ENCODE measurements at regions not wholly inside any gene's neighbourhood (a gene's known extent, or its start where the extent isn't known, plus 50 kb on each side); places are given as distances from the start of the nearest gene placed in this dataset.

DNA sequence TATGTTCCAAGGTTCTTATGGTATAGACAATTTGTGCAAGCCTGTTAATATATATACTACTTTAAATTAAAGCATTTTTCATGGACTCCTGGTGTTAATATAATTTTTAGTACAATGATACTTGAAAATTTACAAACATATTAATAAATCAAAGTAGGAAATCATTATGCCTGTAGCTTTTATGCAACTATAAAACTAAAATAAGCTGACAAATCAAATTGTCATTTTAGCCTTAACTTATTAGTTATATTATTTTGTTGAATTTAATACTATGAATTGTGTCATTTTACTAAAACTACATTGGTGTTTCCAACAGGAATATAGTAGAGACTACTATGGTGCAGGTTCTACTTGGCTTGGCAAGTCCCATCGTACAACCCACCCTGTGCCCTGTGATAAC is 96.0 kb downstream of the MED10 start:
- no peak for TF ChIP-seq GABPB1 (CRISPR knock-in tag; IDR thresholded peaks at IDR 0.05)
- TF ChIP-seq, protein P1, sequence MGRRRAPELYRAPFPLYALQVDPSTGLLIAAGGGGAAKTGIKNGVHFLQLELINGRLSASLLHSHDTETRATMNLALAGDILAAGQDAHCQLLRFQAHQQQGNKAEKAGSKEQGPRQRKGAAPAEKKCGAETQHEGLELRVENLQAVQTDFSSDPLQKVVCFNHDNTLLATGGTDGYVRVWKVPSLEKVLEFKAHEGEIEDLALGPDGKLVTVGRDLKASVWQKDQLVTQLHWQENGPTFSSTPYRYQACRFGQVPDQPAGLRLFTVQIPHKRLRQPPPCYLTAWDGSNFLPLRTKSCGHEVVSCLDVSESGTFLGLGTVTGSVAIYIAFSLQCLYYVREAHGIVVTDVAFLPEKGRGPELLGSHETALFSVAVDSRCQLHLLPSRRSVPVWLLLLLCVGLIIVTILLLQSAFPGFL (CRISPR knock-in tag; IDR thresholded peaks at IDR 0.05; ENCODE audit: borderline replicate concordance), result no peak
- TF ChIP-seq ZNF416 (CRISPR knock-in tag; IDR thresholded peaks at IDR 0.05), result no peak
- no peak for TF ChIP-seq SMAD4 (CRISPR knock-in tag; IDR thresholded peaks at IDR 0.05)
- no peak for TF ChIP-seq ZNF232 (CRISPR knock-in tag; IDR thresholded peaks at IDR 0.05)
- TF ChIP-seq JAZF1 (CRISPR knock-in tag; IDR thresholded peaks at IDR 0.05), result no peak
- H3K27ac Mint-ChIP-seq, result no peak overlapping the region
- CTCF ChIA-PET, result interaction anchor here (0.6 kb wide), 1 partner anchor 76 kb away, joined by 3 read pairs; no protein-coding TSS in a partner anchor
- H3K4me1 Mint-ChIP-seq, result no peaks in the 10 kb centered on the region
- no peaks in the 10 kb centered on the region for H3K36me3 Mint-ChIP-seq
- ATAC-seq (no peak), DNase-seq (ENCODE audit: low spot score) (no peak)
- POLR2A ChIA-PET, result no interaction called here
- no peaks in the 10 kb centered on the region for H3K9me3 Mint-ChIP-seq
- no peak overlapping the region for H3K4me3 Mint-ChIP-seq
- H3K27me3 Mint-ChIP-seq (ENCODE audit: low read depth), result no peaks in the 10 kb centered on the region; the same call in 1 of the 2 replicates

GRCh38 chr5:6281818-6282217 is 96.5 kb downstream of the MED10 start:
- ATAC-seq (no peak), DNase-seq (ENCODE audit: low spot score) (no peak)
- Mint-ChIP-seq H3K36me3 (no peaks in the 10 kb centered on the region), H3K4me1 (no peaks in the 10 kb centered on the region), H3K9me3 (no peaks in the 10 kb centered on the region), H3K4me3 (no peak overlapping the region), H3K27ac (no peak overlapping the region), H3K27me3 (ENCODE audit: low read depth) (no peaks in the 10 kb centered on the region; the same call in 1 of the 2 replicates)
- TF ChIP-seq RELA (CRISPR knock-in tag; IDR thresholded peaks at IDR 0.05; ENCODE audit: borderline replicate concordance) (no peak), ZNF423 (CRISPR knock-in tag; IDR thresholded peaks at IDR 0.05) (no peak), MXD4 (CRISPR knock-in tag; IDR thresholded peaks at IDR 0.05; ENCODE audit: borderline replicate concordance) (no peak), FOXJ3 (CRISPR knock-in tag; IDR thresholded peaks at IDR 0.05; ENCODE audit: borderline replicate concordance) (no peak), ZNF317 (CRISPR knock-in tag; IDR thresholded peaks at IDR 0.05; ENCODE audit: borderline replicate concordance, low read depth) (no peak), TCF7 (CRISPR knock-in tag; IDR thresholded peaks at IDR 0.05; ENCODE audit: low read depth) (no peak), RORB (CRISPR knock-in tag; IDR thresholded peaks at IDR 0.05) (no peak), KAT7 (CRISPR knock-in tag; IDR thresholded peaks at IDR 0.05; ENCODE audit: borderline replicate concordance) (no peak)
- TF ChIP-seq, protein P2, sequence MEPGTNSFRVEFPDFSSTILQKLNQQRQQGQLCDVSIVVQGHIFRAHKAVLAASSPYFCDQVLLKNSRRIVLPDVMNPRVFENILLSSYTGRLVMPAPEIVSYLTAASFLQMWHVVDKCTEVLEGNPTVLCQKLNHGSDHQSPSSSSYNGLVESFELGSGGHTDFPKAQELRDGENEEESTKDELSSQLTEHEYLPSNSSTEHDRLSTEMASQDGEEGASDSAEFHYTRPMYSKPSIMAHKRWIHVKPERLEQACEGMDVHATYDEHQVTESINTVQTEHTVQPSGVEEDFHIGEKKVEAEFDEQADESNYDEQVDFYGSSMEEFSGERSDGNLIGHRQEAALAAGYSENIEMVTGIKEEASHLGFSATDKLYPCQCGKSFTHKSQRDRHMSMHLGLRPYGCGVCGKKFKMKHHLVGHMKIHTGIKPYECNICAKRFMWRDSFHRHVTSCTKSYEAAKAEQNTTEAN (CRISPR knock-in tag; IDR thresholded peaks at IDR 0.05), result no peak
- TF ChIP-seq, protein P3, sequence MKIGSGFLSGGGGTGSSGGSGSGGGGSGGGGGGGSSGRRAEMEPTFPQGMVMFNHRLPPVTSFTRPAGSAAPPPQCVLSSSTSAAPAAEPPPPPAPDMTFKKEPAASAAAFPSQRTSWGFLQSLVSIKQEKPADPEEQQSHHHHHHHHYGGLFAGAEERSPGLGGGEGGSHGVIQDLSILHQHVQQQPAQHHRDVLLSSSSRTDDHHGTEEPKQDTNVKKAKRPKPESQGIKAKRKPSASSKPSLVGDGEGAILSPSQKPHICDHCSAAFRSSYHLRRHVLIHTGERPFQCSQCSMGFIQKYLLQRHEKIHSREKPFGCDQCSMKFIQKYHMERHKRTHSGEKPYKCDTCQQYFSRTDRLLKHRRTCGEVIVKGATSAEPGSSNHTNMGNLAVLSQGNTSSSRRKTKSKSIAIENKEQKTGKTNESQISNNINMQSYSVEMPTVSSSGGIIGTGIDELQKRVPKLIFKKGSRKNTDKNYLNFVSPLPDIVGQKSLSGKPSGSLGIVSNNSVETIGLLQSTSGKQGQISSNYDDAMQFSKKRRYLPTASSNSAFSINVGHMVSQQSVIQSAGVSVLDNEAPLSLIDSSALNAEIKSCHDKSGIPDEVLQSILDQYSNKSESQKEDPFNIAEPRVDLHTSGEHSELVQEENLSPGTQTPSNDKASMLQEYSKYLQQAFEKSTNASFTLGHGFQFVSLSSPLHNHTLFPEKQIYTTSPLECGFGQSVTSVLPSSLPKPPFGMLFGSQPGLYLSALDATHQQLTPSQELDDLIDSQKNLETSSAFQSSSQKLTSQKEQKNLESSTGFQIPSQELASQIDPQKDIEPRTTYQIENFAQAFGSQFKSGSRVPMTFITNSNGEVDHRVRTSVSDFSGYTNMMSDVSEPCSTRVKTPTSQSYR (CRISPR knock-in tag; IDR thresholded peaks at IDR 0.05), result no peak
- ChIA-PET CTCF (interaction anchor here (0.6 kb wide), 2 partner anchors 75 to 397 kb away, joined by 3 read pairs; no protein-coding TSS in a partner anchor), POLR2A (no interaction called here)

GRCh38 chr5:6280425-6281100 is 97.8 kb downstream of the MED10 start:
- DNase-seq (ENCODE audit: low spot score) (no peak), ATAC-seq (no peak)
- Mint-ChIP-seq H3K36me3 (no peaks in the 10 kb centered on the region), H3K27me3 (ENCODE audit: low read depth) (no peaks in the 10 kb centered on the region; the same call in 1 of the 2 replicates), H3K27ac (no peak overlapping the region), H3K4me3 (no peak overlapping the region), H3K4me1 (no peaks in the 10 kb centered on the region), H3K9me3 (no peaks in the 10 kb centered on the region)
- ChIA-PET POLR2A (no interaction called here), CTCF (no interaction called here)
- TF ChIP-seq GTF2I (CRISPR knock-in tag; conservative IDR thresholded peaks at IDR 0.05), result no peak
